Gastrocnemius medialis (tissue), 4 donors: ENCODE measurements at regions not wholly inside any gene's neighbourhood (a gene's known extent, or its start where the extent isn't known, plus 50 kb on each side); places are given as distances from the start of the nearest gene placed in this dataset.

Experiments used
- ATAC-seq, 2 donors: fragments of 150-250 bp; one replicate each; pipeline ENCODE4 v1.9.1; 2016
- DNase-seq, 2 donors: peaks; one replicate each; pipeline ENCODE4 v3.0.0-alpha.2; 2019
- H3K27ac ChIP-seq, 4 donors: fragments of 200-600 bp; sonication (generic); 1 replicate in 1 of 4; 2 replicates in 3 of 4; pipeline ENCODE4 v1.5.1; 2016 to 2018; ENCODE audit warnings: mild to moderate bottlenecking in 2 of 4, moderate library complexity in 1 of 4
- H3K27me3 ChIP-seq, 3 donors: fragments of 200-600 bp; sonication (generic) in 2 of 3; 1 replicate in 1 of 3; 2 replicates in 2 of 3; pipeline versions ENCODE4 v1.5.1 to v1.6.0; 2016 to 2019; ENCODE audit warnings: mild to moderate bottlenecking in 1 of 3, moderate library complexity in 1 of 3
- H3K36me3 ChIP-seq, 2 donors: fragments of 200-600 bp; sonication (generic) in 1 of 2; one replicate each; pipeline ENCODE4 v1.5.1; 2017 to 2018
- H3K4me1 ChIP-seq, 2 donors: fragments of 200-600 bp; sonication (generic) in 1 of 2; one replicate each; pipeline ENCODE4 v1.5.1; 2016 to 2017; ENCODE audit warnings: mild to moderate bottlenecking in 2 of 2
- H3K4me3 ChIP-seq, 4 donors: fragments of 200-600 bp; sonication (generic) in 3 of 4; 1 replicate in 1 of 4; 2 replicates in 3 of 4; pipeline ENCODE4 v1.5.1; 2016 to 2019; ENCODE audit warnings: mild to moderate bottlenecking in 2 of 4
- H3K9me3 ChIP-seq, 3 donors: fragments of 200-600 bp; sonication (generic) in 2 of 3; 1 replicate in 1 of 3; 2 replicates in 2 of 3; pipeline ENCODE4 v1.5.1; 2016 to 2019
- POLR2A ChIP-seq, 2 donors: fragments of 450-650 bp; IDR thresholded peaks; one replicate each; pipeline ENCODE4 v1.6.1; 2017; ENCODE audit warnings: antibody characterized with exemption in 2 of 2, mild to moderate bottlenecking in 2 of 2, moderate library complexity in 2 of 2
- in situ Hi-C, 4 donors: fragments of 200-750 bp; cut with MboI; loops; one replicate each; pipeline versions ENCODE4 v1.15.0 to v1.8.0; 2017; ENCODE audit warnings: low sequenced_read_pairs in 4 of 4
- intact Hi-C: fragments of 100-400 bp; cut with DNase I; formaldehyde crosslinking; loops from one replicate; pipeline ENCODE4 v1.15.1; 2023; ENCODE audit warnings: low total_unique reads
- TF ChIP-seq, protein P1 (sequence below), 5 experiments: fragments of 450-650 bp in 3 of 5; fragments of 200-600 bp in 2 of 5; sonication (generic) in 2 of 5; IDR thresholded peaks in 4 of 5; conservative IDR thresholded peaks in 1 of 5; 1 replicate in 4 of 5; 2 replicates in 1 of 5; pipeline ENCODE4 v1.5.1; 2016 to 2019; ENCODE audit warnings: antibody characterized with exemption in 5 of 5, mild to moderate bottlenecking in 3 of 5, moderate library complexity in 3 of 5

- TF ChIP-seq POLR2A (IDR thresholded peaks at IDR 0.05): no peak
- TF ChIP-seq, protein P1, sequence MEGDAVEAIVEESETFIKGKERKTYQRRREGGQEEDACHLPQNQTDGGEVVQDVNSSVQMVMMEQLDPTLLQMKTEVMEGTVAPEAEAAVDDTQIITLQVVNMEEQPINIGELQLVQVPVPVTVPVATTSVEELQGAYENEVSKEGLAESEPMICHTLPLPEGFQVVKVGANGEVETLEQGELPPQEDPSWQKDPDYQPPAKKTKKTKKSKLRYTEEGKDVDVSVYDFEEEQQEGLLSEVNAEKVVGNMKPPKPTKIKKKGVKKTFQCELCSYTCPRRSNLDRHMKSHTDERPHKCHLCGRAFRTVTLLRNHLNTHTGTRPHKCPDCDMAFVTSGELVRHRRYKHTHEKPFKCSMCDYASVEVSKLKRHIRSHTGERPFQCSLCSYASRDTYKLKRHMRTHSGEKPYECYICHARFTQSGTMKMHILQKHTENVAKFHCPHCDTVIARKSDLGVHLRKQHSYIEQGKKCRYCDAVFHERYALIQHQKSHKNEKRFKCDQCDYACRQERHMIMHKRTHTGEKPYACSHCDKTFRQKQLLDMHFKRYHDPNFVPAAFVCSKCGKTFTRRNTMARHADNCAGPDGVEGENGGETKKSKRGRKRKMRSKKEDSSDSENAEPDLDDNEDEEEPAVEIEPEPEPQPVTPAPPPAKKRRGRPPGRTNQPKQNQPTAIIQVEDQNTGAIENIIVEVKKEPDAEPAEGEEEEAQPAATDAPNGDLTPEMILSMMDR (IDR thresholded peaks at IDR 0.05 in 4 of 5, conservative IDR thresholded peaks at IDR 0.05 in 1 of 5): no peak
- H3K4me1 ChIP-seq: no peaks in the 10 kb centered on the region
- intact Hi-C loops: no loop called here
- DNase-seq (no peak), ATAC-seq (no peak)
- H3K4me3 ChIP-seq: no peak overlapping the region
- H3K9me3 ChIP-seq: no peaks in the 10 kb centered on the region
- no peak overlapping the region for H3K27ac ChIP-seq
- no peaks in the 10 kb centered on the region for H3K27me3 ChIP-seq
- in situ Hi-C loops: no loop called here
- no peaks in the 10 kb centered on the region for H3K36me3 ChIP-seq
Observed at GRCh38 chr22:49164773-49165320, 662.8 kb downstream of the BRD1 start.

- intact Hi-C loops: no loop called here
- DNase-seq: no peak
Observed at GRCh38 chr22:49163960-49164690, 663.5 kb downstream of the BRD1 start.

DNA sequence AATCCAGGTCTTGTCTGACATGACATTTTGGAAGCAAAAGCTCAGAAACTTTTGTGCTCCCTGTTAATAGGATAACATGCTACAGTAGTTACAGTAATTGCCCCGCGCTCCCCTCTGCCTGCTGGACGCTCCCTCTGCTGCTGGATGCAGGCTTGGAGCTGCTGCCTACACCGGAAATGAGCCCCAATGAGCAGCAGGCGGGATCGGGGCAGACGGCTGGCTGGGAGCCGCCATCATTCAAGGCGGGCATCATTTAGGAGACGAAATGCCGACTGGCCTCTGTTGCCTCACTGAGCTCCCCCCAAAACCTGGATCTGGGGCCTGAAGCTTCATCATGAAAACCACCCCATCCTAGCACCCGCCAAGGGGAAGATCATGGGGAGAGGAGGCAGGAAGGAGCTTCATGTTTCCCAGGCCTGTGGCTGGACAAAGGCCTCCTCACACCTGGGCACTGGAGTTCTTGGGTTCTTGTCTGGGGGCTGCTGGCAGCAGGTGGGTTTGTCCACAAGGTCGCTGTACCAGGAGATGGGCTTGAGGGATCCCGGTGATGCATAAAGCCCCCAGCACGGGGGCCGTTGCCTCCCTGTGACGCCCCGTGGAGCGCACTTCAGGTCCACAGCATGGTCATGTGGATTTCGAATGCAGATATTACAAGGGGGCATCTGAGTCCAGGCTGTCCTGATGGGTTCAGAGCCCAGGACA is 664.3 kb downstream of the BRD1 start:
- no peak overlapping the region for H3K27ac ChIP-seq
- H3K4me1 ChIP-seq: no peaks in the 10 kb centered on the region
- no peak for TF ChIP-seq POLR2A (IDR thresholded peaks at IDR 0.05)
- TF ChIP-seq, protein P1 (IDR thresholded peaks at IDR 0.05 in 4 of 5, conservative IDR thresholded peaks at IDR 0.05 in 1 of 5): no peak
- DNase-seq: no peak
- H3K9me3 ChIP-seq: no peaks in the 10 kb centered on the region
- no peak for ATAC-seq
- no peak overlapping the region for H3K4me3 ChIP-seq
- no peaks in the 10 kb centered on the region for H3K27me3 ChIP-seq
- intact Hi-C loops: no loop called here
- no peaks in the 10 kb centered on the region for H3K36me3 ChIP-seq
- in situ Hi-C loops: no loop called here

More at GRCh38 chr22:49163960-49164690, 663.5 kb downstream of the BRD1 start:
- ATAC-seq: no peak
- TF ChIP-seq, protein P1 (IDR thresholded peaks at IDR 0.05 in 4 of 5, conservative IDR thresholded peaks at IDR 0.05 in 1 of 5): no peak
- TF ChIP-seq POLR2A (IDR thresholded peaks at IDR 0.05): no peak
- no peak overlapping the region for H3K4me3 ChIP-seq
- no peak overlapping the region for H3K27ac ChIP-seq
- no peaks in the 10 kb centered on the region for H3K9me3 ChIP-seq
- H3K27me3 ChIP-seq: no peaks in the 10 kb centered on the region
- H3K4me1 ChIP-seq: no peaks in the 10 kb centered on the region
- no peaks in the 10 kb centered on the region for H3K36me3 ChIP-seq
- in situ Hi-C loops: no loop called here

- no peaks in the 10 kb centered on the region for H3K27me3 ChIP-seq
- TF ChIP-seq, protein P1 (IDR thresholded peaks at IDR 0.05 in 4 of 5, conservative IDR thresholded peaks at IDR 0.05 in 1 of 5): no peak
- TF ChIP-seq POLR2A (IDR thresholded peaks at IDR 0.05): no peak
- no peaks in the 10 kb centered on the region for H3K4me1 ChIP-seq
- DNase-seq: no peak
- intact Hi-C loops (no loop called here), in situ Hi-C loops (no loop called here)
- no peaks in the 10 kb centered on the region for H3K36me3 ChIP-seq
- H3K4me3 ChIP-seq: no peak overlapping the region
- no peak overlapping the region for H3K27ac ChIP-seq
- no peaks in the 10 kb centered on the region for H3K9me3 ChIP-seq
- ATAC-seq: no peak
Observed at GRCh38 chr22:49162841-49163240, 664.8 kb downstream of the BRD1 start.
